ENCODE measurements at regions not wholly inside any gene's neighbourhood (a gene's known extent, or its start where the extent isn't known, plus 50 kb on each side); places are given as distances from the start of the nearest gene placed in this dataset.

GRCh38 chr2:133806564-133806963, 238.3 kb upstream of the NCKAP5 start (continued):
- TF ChIP-seq NRF1 (IDR thresholded peaks at IDR 0.05; ENCODE audit: low read depth, low read length) (no peak), GTF2F1 (IDR thresholded peaks at IDR 0.05; ENCODE audit: borderline replicate concordance, low read depth, low read length) (no peak), RAD21 (IDR thresholded peaks at IDR 0.05 in 1 of 2, conservative IDR thresholded peaks at IDR 0.05 in 1 of 2; ENCODE audit: low read depth in 2 of 2, low read length in 2 of 2) (no peak), YY1 (IDR thresholded peaks at IDR 0.05; ENCODE audit: low read depth, low read length) (no peak)

All from H1 (cell line).